HL-60/S4 (cell line): ENCODE measurements at regions not wholly inside any gene's neighbourhood (a gene's known extent, or its start where the extent isn't known, plus 50 kb on each side); places are given as distances from the start of the nearest gene placed in this dataset.

ENCODE experiments used
- in situ Hi-C: fragments of 300-500 bp; cut with MboI; formaldehyde crosslinking; loops from 2 replicates; pipeline ENCODE4 v1.14.3; 2022; ENCODE audit warnings: low sequenced_read_pairs

- in situ Hi-C loops: no loop called here
Measured at GRCh38 chr1:114315631-114316030, 162.0 kb upstream of the SYT6 start.

DNA sequence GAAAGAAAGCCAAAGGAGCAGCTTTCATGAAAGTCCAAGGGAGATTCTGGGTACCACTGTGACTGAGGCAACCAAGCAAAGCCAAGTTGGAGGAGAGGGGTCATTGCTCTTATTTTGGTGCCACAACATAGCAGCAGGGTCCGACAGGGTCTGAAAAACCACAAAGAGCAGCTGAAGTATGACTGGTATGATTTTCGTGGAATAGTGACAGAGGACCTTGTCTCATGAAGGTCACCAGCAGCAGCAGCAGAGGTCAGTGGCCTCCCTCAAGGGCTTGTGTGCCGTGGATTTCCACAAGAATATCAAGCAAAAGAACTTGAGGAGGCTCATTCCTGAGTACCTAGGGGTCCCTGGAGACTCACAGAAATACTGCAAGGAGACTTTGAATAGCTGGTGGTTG lies 160.9 kb upstream of the SYT6 start:
- in situ Hi-C loops: no loop called here

DNA sequence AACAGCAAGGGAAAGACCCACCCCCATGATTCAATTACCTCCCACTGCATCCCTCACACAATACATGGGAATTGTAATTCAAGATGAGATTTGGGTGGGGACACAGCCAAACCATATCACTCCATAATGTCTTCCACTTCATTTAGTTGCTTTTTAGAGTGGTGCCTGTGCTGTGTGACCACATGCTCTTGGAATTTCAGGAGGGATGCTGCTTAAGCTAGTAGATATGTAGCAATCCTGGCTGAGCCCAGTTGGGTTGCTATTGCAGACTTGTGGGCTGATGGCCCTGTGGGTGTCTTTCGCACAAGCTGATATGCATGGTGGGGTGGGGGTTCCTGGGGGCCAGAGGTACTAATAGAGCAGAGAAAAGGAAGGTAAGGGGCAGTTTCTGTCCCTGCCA lies 160.4 kb upstream of the SYT6 start:
- in situ Hi-C loops: no loop called here

GRCh38 chr1:114310695-114311271 lies 157.1 kb upstream of the SYT6 start:
- in situ Hi-C loops: no loop called here

DNA sequence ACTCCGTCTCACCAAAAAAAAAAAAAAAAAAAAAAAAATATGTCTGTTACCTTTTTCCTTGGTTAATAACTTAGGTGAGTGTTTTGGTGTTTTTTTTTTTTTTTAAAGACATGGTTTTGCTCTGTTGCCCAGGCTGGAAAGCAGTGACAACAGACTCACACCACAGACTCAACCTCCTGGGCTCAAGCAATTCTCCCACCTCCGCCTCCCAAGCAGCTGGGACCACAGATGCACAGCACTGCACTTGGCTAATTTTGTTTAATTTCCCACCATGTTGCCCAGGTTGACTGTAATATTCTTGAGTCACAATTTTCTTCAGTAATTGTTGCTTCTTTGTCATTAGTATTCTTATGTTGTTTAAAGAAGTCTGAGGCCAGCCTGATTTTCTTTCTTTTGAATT lies 149.2 kb upstream of the SYT6 start:
- in situ Hi-C loops: no loop called here

DNA sequence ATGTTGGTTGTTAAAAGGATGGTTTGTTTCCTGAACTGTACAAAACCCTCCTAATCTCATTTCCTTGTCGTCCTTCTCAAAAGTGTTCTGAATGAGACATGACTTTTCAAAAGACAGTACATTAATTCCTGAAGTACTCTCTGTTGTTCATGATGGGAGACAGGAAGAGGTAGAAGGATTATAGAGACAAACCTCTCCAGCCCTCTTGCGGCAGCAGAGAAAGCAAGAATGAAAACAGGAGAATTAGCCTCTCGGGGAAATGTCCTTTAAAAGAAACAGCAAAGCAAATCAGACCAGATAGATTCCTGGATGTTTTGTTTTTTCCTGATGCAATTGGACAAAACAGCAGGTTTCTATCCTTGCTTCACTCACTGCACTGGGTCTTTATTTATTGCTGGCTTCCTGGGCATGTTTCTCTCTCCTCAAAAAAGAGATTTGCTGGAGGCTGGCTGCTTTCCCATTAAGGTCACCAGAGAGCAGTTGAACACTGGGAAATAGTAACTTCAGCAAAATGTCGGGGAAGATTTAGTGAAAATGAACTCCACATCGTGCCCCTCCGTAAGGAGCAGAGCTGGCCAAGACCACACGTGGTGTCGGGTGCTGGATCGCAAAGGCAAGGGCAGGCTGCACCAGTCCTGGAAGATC lies 145.8 kb upstream of the SYT6 start:
- in situ Hi-C loops: loop anchor here (25.0 kb wide), 1 partner anchor 462 kb away; no protein-coding TSS in a partner anchor

DNA sequence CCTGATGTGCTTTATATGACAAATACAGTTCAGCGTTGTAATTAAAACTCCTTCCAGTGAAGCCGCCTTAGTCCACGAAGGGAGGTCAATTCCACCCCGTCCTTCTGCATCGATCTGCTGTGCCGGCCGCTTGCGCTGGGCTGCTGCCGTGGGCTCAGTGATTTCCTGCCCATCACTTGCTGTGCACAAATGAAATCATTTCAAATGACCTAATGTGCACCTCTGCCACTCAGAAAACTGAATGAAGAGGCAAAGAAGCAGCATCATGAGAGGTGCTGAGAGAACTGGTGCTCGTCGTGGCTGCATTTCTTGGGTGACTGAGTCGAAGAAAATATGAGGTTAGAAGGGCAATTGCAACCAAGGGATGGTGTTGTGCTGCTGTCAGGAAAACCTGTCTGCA lies 144.3 kb upstream of the SYT6 start:
- in situ Hi-C loops: loop anchor here (25.0 kb wide), 1 partner anchor 461 kb away; no protein-coding TSS in a partner anchor

- in situ Hi-C loops: loop anchor here (25.0 kb wide), 1 partner anchor 459 kb away; no protein-coding TSS in a partner anchor
Measured at GRCh38 chr1:114296413-114296812, 142.7 kb upstream of the SYT6 start.

DNA sequence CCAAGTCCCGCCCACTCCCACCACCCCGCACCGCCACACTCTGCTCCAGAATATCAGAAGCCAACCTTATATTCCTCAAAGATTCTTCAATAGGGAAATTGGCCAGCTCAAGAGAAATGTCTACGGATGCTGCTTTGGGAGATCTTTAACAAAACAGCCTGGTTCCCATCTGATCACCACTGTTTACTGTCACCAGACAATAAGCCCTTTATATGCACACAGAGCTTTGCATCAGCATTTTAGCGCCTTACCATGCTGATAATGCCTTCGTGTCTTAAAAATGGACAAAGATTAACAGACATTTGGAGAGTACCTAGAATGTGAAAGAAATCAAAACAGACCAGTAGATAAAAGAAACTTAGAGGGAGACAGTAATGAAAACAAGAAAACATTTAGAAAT lies 141.7 kb upstream of the SYT6 start:
- in situ Hi-C loops: loop anchor here (25.0 kb wide), 1 partner anchor 458 kb away; no protein-coding TSS in a partner anchor

- in situ Hi-C loops: loop anchor here (25.0 kb wide), 1 partner anchor 456 kb away; no protein-coding TSS in a partner anchor
Measured at GRCh38 chr1:114292835-114293234, 139.2 kb upstream of the SYT6 start.

DNA sequence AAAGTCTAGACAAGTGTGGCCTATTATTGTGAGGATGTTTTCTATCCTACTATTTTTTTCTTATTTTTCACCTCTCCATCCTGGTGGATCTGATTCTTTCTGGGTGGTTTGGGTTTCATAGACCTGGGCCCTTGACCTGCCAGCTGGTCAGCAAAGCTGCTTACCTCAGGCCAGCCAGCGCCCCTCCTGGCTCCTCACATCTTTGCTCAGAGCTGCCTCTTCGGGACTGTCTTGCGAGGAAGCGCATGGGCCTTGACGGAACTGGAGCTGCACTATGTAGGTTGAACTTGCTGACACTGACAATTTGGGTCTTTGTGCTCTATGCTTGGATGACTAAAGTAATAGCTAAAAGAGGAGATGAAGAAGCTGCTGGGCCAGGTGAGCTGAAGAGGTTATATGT lies 138.5 kb upstream of the SYT6 start:
- in situ Hi-C loops: loop anchor here (25.0 kb wide), 1 partner anchor 455 kb away; no protein-coding TSS in a partner anchor

- in situ Hi-C loops: loop anchor here (25.0 kb wide), 1 partner anchor 453 kb away; no protein-coding TSS in a partner anchor
Measured at GRCh38 chr1:114290776-114291175, 137.1 kb upstream of the SYT6 start.

DNA sequence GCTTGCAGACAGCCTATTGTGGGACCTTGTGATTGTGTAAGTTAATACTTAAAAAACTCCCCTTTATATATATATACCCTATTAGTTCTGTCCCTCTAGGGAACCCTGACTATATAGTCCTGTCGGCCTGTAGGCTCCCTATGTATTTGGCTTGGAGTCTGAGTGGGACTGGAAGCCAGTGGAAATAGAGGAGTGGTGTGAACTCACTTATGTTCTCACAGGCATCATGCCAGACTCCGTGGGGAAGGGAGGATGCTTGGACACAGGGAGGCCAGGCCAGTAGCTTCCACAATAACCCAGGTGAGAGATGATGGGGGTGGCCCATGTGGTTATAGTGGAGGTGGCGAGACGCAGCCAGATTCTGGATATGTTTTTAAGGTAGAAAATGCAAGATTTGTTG lies 136.7 kb upstream of the SYT6 start:
- in situ Hi-C loops: loop anchor here (25.0 kb wide), 1 partner anchor 453 kb away; no protein-coding TSS in a partner anchor

- in situ Hi-C loops: loop anchor here (25.0 kb wide), 1 partner anchor 453 kb away; no protein-coding TSS in a partner anchor
Measured at GRCh38 chr1:114289824-114290223, 136.2 kb upstream of the SYT6 start.

GRCh38 chr1:114289306-114289705 lies 135.6 kb upstream of the SYT6 start:
- in situ Hi-C loops: loop anchor here (25.0 kb wide), 1 partner anchor 452 kb away; no protein-coding TSS in a partner anchor

- in situ Hi-C loops: loop anchor here (25.0 kb wide), 1 partner anchor 450 kb away; no protein-coding TSS in a partner anchor
Measured at GRCh38 chr1:114286960-114287359, 133.3 kb upstream of the SYT6 start.

DNA sequence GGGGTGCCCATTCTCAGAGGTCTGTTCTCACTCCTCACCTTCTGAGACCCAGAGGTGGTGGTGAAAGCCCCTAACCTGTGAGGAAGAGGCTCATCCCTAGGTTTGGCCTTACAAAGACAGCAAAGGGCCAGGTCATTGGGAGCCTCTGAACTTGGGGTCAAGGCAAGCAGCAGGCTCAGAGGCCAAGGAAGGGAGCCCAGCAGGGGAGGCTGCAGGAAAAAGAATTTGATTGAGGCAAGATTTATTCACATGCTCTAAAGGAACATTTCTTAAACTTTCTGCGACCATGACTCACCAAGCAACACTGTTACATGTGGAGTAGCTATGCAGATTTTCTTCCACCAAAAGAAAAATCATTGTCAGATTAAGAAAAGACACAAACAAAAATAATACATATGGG lies 132.5 kb upstream of the SYT6 start:
- in situ Hi-C loops: loop anchor here (25.0 kb wide), 1 partner anchor 449 kb away; no protein-coding TSS in a partner anchor

DNA sequence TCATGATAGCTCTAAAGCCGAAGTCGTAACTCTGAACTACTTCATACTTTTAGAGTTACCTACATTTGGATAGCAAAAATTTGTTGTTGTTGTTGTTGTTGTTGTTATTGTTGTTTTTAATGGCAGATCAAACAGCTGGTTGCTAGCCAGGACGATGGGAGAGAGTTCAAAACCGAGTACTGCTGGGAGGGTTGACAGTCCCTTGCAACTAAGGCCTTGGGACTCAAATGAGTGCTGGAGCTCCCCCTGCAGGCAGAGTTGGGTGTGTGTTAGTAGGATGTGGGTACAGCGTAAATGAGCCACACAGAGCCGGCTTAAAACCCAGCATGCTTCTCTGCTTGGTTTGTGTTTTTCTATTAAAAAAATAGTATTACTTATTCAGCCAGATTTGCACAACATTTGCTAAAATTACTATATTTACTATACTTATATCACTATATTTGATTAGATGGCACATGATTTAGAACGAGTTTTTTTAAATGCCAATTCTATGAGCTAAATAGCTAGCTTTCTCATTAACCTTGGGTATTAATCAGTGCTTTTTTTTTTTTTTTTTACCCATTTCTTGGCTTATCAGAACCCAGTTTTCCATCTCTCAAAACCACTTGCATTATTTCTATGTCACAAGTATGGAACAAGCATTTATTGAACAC lies 129.2 kb upstream of the SYT6 start:
- in situ Hi-C loops: loop anchor here (25.0 kb wide), 1 partner anchor 446 kb away; no protein-coding TSS in a partner anchor

GRCh38 chr1:114278911-114279310 lies 125.2 kb upstream of the SYT6 start:
- in situ Hi-C loops: loop anchor here (10.0 to 25.0 kb wide), 2 partner anchors 294 to 442 kb away; no protein-coding TSS in a partner anchor

GRCh38 chr1:114278430-114278829 lies 124.8 kb upstream of the SYT6 start:
- in situ Hi-C loops: loop anchor here (10.0 to 25.0 kb wide), 2 partner anchors 294 to 441 kb away; no protein-coding TSS in a partner anchor
